ENCODE measurements at regions not wholly inside any gene's neighbourhood (a gene's known extent, or its start where the extent isn't known, plus 50 kb on each side); places are given as distances from the start of the nearest gene placed in this dataset.
"Not testable (repeated sequence)": the region's sequence is repeated elsewhere in the genome, so short reads cannot be mapped to it uniquely, and the experiment has no call there.

GRCh38 chr2:75289771-75290170, 90.5 kb upstream of the TACR1 start:
- Mint-ChIP-seq H3K27ac (ENCODE audit: unreplicated experiment) (no peak overlapping the region), H3K36me3 (ENCODE audit: low read depth) (no peaks in the 10 kb centered on the region), H3K4me1 (ENCODE audit: low read depth) (no peaks in the 10 kb centered on the region), H3K4me3 (ENCODE audit: unreplicated experiment) (no peak overlapping the region), H3K27me3 (ENCODE audit: low read depth) (no peaks in the 10 kb centered on the region), H3K9me3 (ENCODE audit: low read depth) (no peaks in the 10 kb centered on the region)
- TF ChIP-seq, protein P1, sequence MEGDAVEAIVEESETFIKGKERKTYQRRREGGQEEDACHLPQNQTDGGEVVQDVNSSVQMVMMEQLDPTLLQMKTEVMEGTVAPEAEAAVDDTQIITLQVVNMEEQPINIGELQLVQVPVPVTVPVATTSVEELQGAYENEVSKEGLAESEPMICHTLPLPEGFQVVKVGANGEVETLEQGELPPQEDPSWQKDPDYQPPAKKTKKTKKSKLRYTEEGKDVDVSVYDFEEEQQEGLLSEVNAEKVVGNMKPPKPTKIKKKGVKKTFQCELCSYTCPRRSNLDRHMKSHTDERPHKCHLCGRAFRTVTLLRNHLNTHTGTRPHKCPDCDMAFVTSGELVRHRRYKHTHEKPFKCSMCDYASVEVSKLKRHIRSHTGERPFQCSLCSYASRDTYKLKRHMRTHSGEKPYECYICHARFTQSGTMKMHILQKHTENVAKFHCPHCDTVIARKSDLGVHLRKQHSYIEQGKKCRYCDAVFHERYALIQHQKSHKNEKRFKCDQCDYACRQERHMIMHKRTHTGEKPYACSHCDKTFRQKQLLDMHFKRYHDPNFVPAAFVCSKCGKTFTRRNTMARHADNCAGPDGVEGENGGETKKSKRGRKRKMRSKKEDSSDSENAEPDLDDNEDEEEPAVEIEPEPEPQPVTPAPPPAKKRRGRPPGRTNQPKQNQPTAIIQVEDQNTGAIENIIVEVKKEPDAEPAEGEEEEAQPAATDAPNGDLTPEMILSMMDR (IDR thresholded peaks at IDR 0.05): no peak
- no peak for DNase-seq (ENCODE audit: low spot score)

- not testable (repeated sequence) for H3K9me3 Mint-ChIP-seq (ENCODE audit: low read depth); H3K27me3 Mint-ChIP-seq (ENCODE audit: low read depth); H3K27ac Mint-ChIP-seq (ENCODE audit: unreplicated experiment); H3K36me3 Mint-ChIP-seq (ENCODE audit: low read depth); DNase-seq (ENCODE audit: low spot score); H3K4me3 Mint-ChIP-seq (ENCODE audit: unreplicated experiment); H3K4me1 Mint-ChIP-seq (ENCODE audit: low read depth)
Measured at GRCh38 chr2:75289178-75289577, 89.9 kb upstream of the TACR1 start.

- H3K9me3 Mint-ChIP-seq (ENCODE audit: low read depth): no peaks in the 10 kb centered on the region
- TF ChIP-seq, protein P1 (IDR thresholded peaks at IDR 0.05): no peak
Measured at GRCh38 chr2:75288760-75289159, 89.4 kb upstream of the TACR1 start.

GRCh38 chr2:75287624-75288316, 88.5 kb upstream of the TACR1 start:
- Mint-ChIP-seq H3K4me1 (ENCODE audit: low read depth) (no peaks in the 10 kb centered on the region), H3K4me3 (ENCODE audit: unreplicated experiment) (no peak overlapping the region), H3K27ac (ENCODE audit: unreplicated experiment) (no peak overlapping the region), H3K27me3 (ENCODE audit: low read depth) (no peaks in the 10 kb centered on the region), H3K9me3 (ENCODE audit: low read depth) (no peaks in the 10 kb centered on the region), H3K36me3 (ENCODE audit: low read depth) (no peaks in the 10 kb centered on the region)
- TF ChIP-seq, protein P1 (IDR thresholded peaks at IDR 0.05): no peak
- no peak for DNase-seq (ENCODE audit: low spot score)

More at GRCh38 chr2:75288760-75289159, 89.4 kb upstream of the TACR1 start:
- Mint-ChIP-seq H3K4me1 (ENCODE audit: low read depth) (no peaks in the 10 kb centered on the region), H3K4me3 (ENCODE audit: unreplicated experiment) (no peak overlapping the region), H3K27ac (ENCODE audit: unreplicated experiment) (no peak overlapping the region), H3K27me3 (ENCODE audit: low read depth) (no peaks in the 10 kb centered on the region), H3K36me3 (ENCODE audit: low read depth) (no peaks in the 10 kb centered on the region)
- no peak for DNase-seq (ENCODE audit: low spot score)

GRCh38 chr2:75284345-75284744, 85.0 kb upstream of the TACR1 start:
- no peaks in the 10 kb centered on the region for H3K27me3 Mint-ChIP-seq (ENCODE audit: low read depth)
- DNase-seq (ENCODE audit: low spot score): no peak
- H3K4me3 Mint-ChIP-seq (ENCODE audit: unreplicated experiment): no peak overlapping the region
- TF ChIP-seq, protein P1 (IDR thresholded peaks at IDR 0.05): no peak
- H3K36me3 Mint-ChIP-seq (ENCODE audit: low read depth): peaks cover 2% of the 10 kb centered on the region
- H3K9me3 Mint-ChIP-seq (ENCODE audit: low read depth): no peaks in the 10 kb centered on the region
- no peaks in the 10 kb centered on the region for H3K4me1 Mint-ChIP-seq (ENCODE audit: low read depth)
- H3K27ac Mint-ChIP-seq (ENCODE audit: unreplicated experiment): no peak overlapping the region

DNA sequence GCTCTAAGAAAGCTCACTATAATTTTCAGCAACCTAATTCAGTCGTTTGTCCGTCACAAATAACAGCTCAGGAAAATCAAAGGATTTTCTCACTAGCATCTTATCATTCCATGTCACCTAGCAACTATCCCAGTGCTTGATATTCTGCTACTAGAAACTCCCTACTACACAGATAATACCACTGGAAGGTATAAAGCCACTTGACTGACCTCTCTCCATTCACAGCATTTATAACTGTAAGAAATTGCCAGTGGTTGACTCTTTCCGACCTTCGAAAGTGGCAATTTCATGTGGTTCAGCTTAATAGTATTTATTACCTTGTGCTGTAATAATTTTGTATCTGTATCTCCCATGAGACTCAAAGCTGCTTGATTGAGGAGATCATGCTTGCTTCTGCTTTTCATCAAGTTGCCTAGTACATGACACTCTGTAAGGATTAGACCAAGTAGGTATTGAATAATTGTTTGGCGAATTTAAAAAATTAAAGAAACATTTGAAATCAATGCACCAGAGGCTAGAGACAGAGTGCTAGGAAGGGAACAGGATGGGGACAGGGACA, 79.6 kb upstream of the TACR1 start:
- DNase-seq (ENCODE audit: low spot score): no peak
- Mint-ChIP-seq H3K36me3 (ENCODE audit: low read depth) (peaks cover 2% of the 10 kb centered on the region), H3K4me1 (ENCODE audit: low read depth) (peaks cover 13% of the 10 kb centered on the region), H3K9me3 (ENCODE audit: low read depth) (peaks cover 3% of the 10 kb centered on the region), H3K27me3 (ENCODE audit: low read depth) (no peaks in the 10 kb centered on the region), H3K27ac (ENCODE audit: unreplicated experiment) (no peak overlapping the region), H3K4me3 (ENCODE audit: unreplicated experiment) (no peak overlapping the region)
- TF ChIP-seq, protein P1 (IDR thresholded peaks at IDR 0.05): no peak

Measured in chondrocyte (in vitro differentiated cells).